Fibroblast of skin of abdomen (primary cell): ENCODE measurements at regions not wholly inside any gene's neighbourhood (a gene's known extent, or its start where the extent isn't known, plus 50 kb on each side); places are given as distances from the start of the nearest gene placed in this dataset.
A peak's percentile ranks its signal among the peaks of the same experiment; 100 is the strongest.

ENCODE experiments used
- DNase-seq: peaks from one replicate; pipeline ENCODE4 v3.0.0-alpha.2; 2013

GRCh38 chr12:114789821-114790220 is 105.8 kb upstream of the TBX3 start:
- DNase-seq, result no peak

- DNase-seq, result no peak
Observed at GRCh38 chr12:114789276-114789675, 105.3 kb upstream of the TBX3 start.

- DNase-seq, result no peak
Observed at GRCh38 chr12:114784526-114784925, 100.6 kb upstream of the TBX3 start.

- DNase-seq, result no peak
Observed at GRCh38 chr12:114783089-114783618, 99.2 kb upstream of the TBX3 start.

- no peak for DNase-seq
Observed at GRCh38 chr12:114780746-114781399, 96.9 kb upstream of the TBX3 start.

GRCh38 chr12:114779647-114780046 is 95.7 kb upstream of the TBX3 start:
- DNase-seq, result no peak

- no peak for DNase-seq
Observed at GRCh38 chr12:114779186-114779585, 95.2 kb upstream of the TBX3 start.

GRCh38 chr12:114776731-114777442 is 92.9 kb upstream of the TBX3 start:
- peak; percentile 71 for DNase-seq

- no peak for DNase-seq
Observed at GRCh38 chr12:114774699-114775098, 90.7 kb upstream of the TBX3 start.

GRCh38 chr12:114774197-114774596 is 90.2 kb upstream of the TBX3 start:
- DNase-seq, result no peak

- no peak for DNase-seq
Observed at GRCh38 chr12:114770323-114770722, 86.3 kb upstream of the TBX3 start.

- DNase-seq, result no peak
Observed at GRCh38 chr12:114769634-114770033, 85.7 kb upstream of the TBX3 start.

- no peak for DNase-seq
Observed at GRCh38 chr12:114767906-114768722, 84.1 kb upstream of the TBX3 start.

- no peak for DNase-seq
Observed at GRCh38 chr12:114767084-114767760, 83.2 kb upstream of the TBX3 start.

GRCh38 chr12:114765960-114766691 is 82.2 kb upstream of the TBX3 start:
- no peak for DNase-seq

- no peak for DNase-seq
Observed at GRCh38 chr12:114764510-114764909, 80.5 kb upstream of the TBX3 start.

GRCh38 chr12:114762490-114763110 is 78.6 kb upstream of the TBX3 start:
- DNase-seq, result peak; percentile 75

- DNase-seq, result no peak
Observed at GRCh38 chr12:114760151-114760877, 76.3 kb upstream of the TBX3 start.

GRCh38 chr12:114759635-114760034 is 75.7 kb upstream of the TBX3 start:
- DNase-seq, result no peak

- no peak for DNase-seq
Observed at GRCh38 chr12:114757684-114758325, 73.8 kb upstream of the TBX3 start.
